Lower leg skin (tissue), 4 donors: ENCODE measurements at regions not wholly inside any gene's neighbourhood (a gene's known extent, or its start where the extent isn't known, plus 50 kb on each side); places are given as distances from the start of the nearest gene placed in this dataset.
"Not testable (repeated sequence)": the region's sequence is repeated elsewhere in the genome, so short reads cannot be mapped to it uniquely, and the experiment has no call there.

Source experiments
- DNase-seq, 2 donors: peaks; one replicate each; pipeline ENCODE4 v3.0.0-alpha.2; 2019; ENCODE audit warnings: low spot score in 2 of 2
- H3K4me3 ChIP-seq: fragments of 200-600 bp; sonication (generic); 2 replicates; pipeline ENCODE4 v1.5.1; 2017; ENCODE audit warnings: mild to moderate bottlenecking, low read depth; ENCODE audit not compliant: poor library complexity, severe bottlenecking
- CTCF ChIP-seq, 3 donors: fragments of 450-650 bp; IDR thresholded peaks; one replicate each; pipeline ENCODE4 v1.5.1; 2016; ENCODE audit warnings: antibody characterized with exemption in 3 of 3, mild to moderate bottlenecking in 3 of 3, moderate library complexity in 2 of 3
- POLR2A ChIP-seq, 2 donors: fragments of 450-650 bp; IDR thresholded peaks; one replicate each; pipeline ENCODE4 v1.6.1; 2016 to 2017; ENCODE audit warnings: antibody characterized with exemption in 2 of 2, mild to moderate bottlenecking in 1 of 2, moderate library complexity in 1 of 2
- WGBS, 2 donors: methylation state at CpG; one replicate each; pipeline ENCODE4 v1.1.5; 2018; 5-methylcytosine and 5-hydroxymethylcytosine counted together
- intact Hi-C: fragments of 100-400 bp; cut with DNase I; formaldehyde crosslinking; loops from one replicate; pipeline ENCODE4 v1.15.0; 2023; ENCODE audit warnings: low total_unique reads

- no peak for DNase-seq
- intact Hi-C loops: no loop called here
- 84 to 90% methylated on average over 5 of the region's 5 CpGs for WGBS, 2 donors
- no peak for TF ChIP-seq POLR2A (IDR thresholded peaks at IDR 0.05)
- no peak for TF ChIP-seq CTCF (IDR thresholded peaks at IDR 0.05)
- H3K4me3 ChIP-seq: no peak overlapping the region
Measured at GRCh38 chr3:157912514-157913451, 193.4 kb downstream of the SHOX2 start.

GRCh38 chr3:157906627-157907026 is 199.6 kb downstream of the SHOX2 start:
- no peak for DNase-seq
- intact Hi-C loops: no loop called here

GRCh38 chr3:157905885-157906284 is 200.3 kb downstream of the SHOX2 start:
- 76 to 82% methylated on average over 1 of the region's 1 CpG for WGBS, 2 donors
- intact Hi-C loops: no loop called here

More at GRCh38 chr3:157906627-157907026, 199.6 kb downstream of the SHOX2 start:
- no peak overlapping the region for H3K4me3 ChIP-seq
- TF ChIP-seq CTCF (IDR thresholded peaks at IDR 0.05): no peak
- TF ChIP-seq POLR2A (IDR thresholded peaks at IDR 0.05): no peak

DNA sequence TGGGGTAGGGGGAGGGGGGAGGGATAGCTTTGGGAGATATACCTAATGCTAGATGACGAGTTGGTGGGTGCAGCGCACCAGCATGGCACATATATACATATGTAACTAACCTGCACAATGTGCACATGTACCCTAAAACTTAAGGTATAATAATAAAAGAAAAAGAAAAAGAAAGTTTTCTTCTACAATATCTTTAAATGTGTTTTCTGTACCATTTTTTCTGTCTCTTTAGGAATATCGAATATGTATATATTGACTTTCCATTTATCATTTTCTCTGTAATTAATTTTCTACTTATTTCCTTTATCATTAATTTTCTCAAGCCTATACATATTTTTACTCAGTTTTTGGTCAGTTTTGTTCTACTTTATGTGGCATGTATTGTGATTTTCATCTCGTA is 203.5 kb downstream of the SHOX2 start:
- not testable (repeated sequence) for DNase-seq
- WGBS, 2 donors: 91 to 93% methylated on average over 4 of the region's 4 CpGs

More at GRCh38 chr3:157905885-157906284, 200.3 kb downstream of the SHOX2 start:
- TF ChIP-seq POLR2A (IDR thresholded peaks at IDR 0.05): no peak
- no peak for TF ChIP-seq CTCF (IDR thresholded peaks at IDR 0.05)
- H3K4me3 ChIP-seq: no peak overlapping the region
- DNase-seq: no peak

DNA sequence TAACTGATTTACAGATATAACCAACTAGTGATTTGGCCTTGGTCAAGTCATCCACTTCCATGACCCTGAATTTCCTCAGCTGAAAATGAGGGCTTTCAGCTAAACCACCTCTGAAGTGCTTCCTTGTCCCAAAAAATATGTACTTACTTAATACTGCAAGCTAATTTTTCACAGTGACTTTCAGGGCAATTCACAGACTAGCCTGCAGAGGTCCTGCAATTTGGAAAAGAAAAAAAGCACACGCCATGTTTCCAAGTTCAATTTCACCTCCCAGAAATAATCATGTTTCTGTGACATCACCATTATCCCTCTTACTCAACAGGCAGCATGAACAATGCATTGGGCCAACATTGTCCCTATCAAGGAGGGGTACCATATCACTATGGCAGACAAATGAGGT is 218.2 kb downstream of the SHOX2 start:
- TF ChIP-seq POLR2A (IDR thresholded peaks at IDR 0.05) (no peak), CTCF (IDR thresholded peaks at IDR 0.05) (no peak)
- intact Hi-C loops: no loop called here
- 90 to 94% methylated on average over 1 of the region's 1 CpG for WGBS, 2 donors
- no peak overlapping the region for H3K4me3 ChIP-seq
- DNase-seq: no peak

More for the DNA sequence above, 203.5 kb downstream of the SHOX2 start:
- H3K4me3 ChIP-seq, intact Hi-C loops: not testable (repeated sequence)

GRCh38 chr3:157876556-157876955 is 229.7 kb downstream of the SHOX2 start:
- WGBS, 2 donors: 79 to 86% methylated on average over 2 of the region's 2 CpGs
- TF ChIP-seq CTCF (IDR thresholded peaks at IDR 0.05): no peak
- no peak for TF ChIP-seq POLR2A (IDR thresholded peaks at IDR 0.05)
- intact Hi-C loops: no loop called here
- DNase-seq: no peak
- H3K4me3 ChIP-seq: no peak overlapping the region
